ENCODE measurements at regions not wholly inside any gene's neighbourhood (a gene's known extent, or its start where the extent isn't known, plus 50 kb on each side); places are given as distances from the start of the nearest gene placed in this dataset.
"Not testable (repeated sequence)": the region's sequence is repeated elsewhere in the genome, so short reads cannot be mapped to it uniquely, and the experiment has no call there.

GRCh38 chr5:142222225-142222865 lies 102.5 kb downstream of the SPRY4 start:
- no peak for DNase-seq (ENCODE audit: low read depth in 3 of 3)

DNA sequence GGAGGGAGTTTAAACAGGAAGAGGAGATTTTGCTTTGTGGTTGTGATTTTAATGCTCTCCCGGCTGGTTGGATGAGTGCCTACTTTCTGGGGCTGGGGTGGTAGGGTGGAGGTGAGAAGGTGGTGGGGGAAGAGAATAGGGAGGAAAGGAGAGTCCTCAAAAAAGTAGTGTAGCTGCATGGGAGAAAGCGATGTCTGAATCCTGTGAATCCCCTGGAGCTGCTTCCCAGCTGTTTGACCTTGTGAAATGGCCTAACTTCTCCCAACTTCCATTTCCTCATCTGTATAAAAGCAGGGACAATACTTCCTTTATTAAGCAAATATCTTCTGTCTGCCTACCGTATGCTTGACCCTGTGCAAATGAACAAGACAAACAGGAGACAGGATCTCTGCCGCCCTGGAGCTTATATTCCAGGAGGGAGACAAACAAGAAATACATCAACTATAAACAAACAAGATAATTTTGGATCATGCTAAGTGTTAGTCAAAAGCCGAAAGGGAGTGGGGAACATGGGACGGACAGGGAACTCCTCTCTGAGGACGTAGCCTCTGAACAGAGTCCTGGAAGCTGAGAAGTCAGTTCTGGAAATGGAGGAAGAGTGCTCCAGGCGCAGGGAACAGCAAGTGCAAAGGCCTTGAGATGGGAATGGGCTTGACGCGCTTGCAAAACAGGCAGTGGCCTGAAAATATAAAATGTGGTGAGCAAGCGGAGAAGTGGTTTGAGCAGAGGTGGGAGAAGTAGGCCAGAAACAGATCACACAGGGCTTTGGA lies 103.5 kb downstream of the SPRY4 start:
- no peak for DNase-seq (ENCODE audit: low read depth in 3 of 3)

DNA sequence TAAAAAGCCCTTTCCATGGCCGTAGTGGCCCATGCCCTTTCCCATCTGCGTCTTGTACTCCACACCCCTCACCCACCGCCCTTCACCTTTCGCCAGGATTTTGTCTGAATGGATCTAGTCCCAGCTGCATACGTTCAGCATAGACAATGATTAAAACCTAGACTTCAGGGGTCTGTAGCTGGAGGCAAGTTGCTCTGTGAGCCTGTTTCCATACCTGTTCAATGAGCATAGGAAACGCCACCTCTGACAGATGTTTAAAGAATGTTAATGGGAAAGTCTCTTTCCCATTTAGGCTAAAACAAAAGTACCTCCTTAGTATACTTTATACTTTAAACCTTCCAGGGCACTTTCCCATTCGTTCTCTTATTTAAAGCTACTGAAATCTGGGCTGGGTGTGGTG lies 105.7 kb downstream of the SPRY4 start:
- no peak for DNase-seq (ENCODE audit: low read depth in 3 of 3)

- no peak for DNase-seq (ENCODE audit: low read depth in 3 of 3)
Measured at GRCh38 chr5:142216931-142217330, 107.9 kb downstream of the SPRY4 start.

DNA sequence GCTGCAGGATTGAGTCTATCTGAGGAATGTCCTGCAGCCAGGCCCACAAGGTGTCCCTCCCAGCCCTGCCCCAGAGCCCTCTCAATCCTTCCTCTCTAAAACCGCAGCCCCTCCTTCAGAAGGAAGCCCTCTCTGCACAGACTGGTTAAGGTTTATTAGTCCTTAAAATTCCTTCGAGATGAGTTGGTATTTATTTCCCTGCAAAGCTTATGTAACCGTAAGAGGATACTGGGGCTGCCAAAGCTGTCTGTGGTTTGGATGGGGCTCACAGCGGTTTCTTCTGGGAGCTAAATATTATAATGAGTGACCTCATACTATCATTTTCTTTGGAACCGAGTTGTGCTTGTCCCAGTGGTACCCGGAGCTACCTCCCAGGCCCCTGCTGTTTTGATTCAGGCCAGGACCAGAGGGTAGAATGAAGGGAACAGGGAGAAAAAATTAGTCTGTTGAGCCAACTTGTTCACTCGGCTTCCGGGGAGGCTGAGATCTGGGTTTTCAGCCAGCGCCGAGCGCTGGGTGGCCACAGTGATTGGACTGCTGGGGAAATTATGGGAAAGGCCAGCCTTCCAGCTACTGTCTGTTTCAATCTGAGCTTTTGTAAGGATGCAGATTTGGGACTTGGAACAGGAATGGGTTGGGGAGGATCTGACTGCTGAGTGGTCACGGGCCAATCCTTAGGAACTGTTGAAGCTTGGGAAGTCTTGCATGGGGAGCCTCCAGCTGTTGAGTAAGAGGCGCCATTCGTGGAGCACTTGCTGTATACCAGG lies 107.5 kb downstream of the NDFIP1 start:
- no peak for DNase-seq (ENCODE audit: low read depth in 3 of 3)

DNA sequence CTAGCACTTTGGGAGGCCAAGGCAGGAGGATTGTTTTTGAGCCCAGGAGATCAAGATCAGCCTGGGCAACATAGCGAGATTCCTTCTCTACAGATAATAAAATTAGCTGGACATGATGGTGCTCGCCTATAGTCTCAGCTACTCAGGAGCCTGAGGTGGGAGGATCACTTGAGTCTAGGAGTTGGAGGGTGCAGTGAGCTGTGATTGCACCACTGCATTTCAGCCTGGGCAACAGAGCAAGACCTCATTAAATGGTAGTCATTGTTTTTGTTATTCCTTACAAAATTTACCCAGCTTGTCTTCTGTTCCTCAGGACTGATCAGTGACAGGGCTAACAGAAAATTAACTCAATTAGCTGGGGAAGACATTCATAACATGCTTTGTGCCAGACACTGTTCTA lies 104.5 kb downstream of the NDFIP1 start:
- DNase-seq (ENCODE audit: low read depth in 3 of 3) = no peak

DNA sequence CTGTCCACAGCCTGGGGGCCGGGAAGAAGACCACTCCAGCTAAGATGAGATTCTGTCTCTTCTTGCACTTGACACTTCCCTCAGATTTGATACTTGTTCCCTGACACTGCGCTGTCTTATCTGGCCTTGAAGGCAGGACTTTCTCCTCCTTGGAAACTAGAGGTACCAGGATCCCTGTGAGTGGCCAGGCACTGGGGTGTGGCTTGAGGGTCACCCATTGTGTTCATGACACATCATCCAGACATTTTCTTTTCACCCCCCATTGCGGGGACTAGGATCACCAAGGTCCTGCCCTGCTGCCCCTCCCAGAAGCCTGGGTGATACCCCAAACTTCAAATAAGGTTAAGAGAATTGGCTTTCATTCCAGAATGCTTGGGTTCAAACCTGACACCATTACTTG lies 103.3 kb downstream of the NDFIP1 start:
- DNase-seq (ENCODE audit: low read depth in 3 of 3) = no peak

GRCh38 chr5:142210864-142211412 lies 102.4 kb downstream of the NDFIP1 start:
- no peak for DNase-seq (ENCODE audit: low read depth in 3 of 3)

- no peak for DNase-seq (ENCODE audit: low read depth in 3 of 3)
Measured at GRCh38 chr5:142210011-142210410, 101.4 kb downstream of the NDFIP1 start.

GRCh38 chr5:142208777-142209312 lies 100.3 kb downstream of the NDFIP1 start:
- DNase-seq (ENCODE audit: low read depth in 3 of 3) = no peak

DNA sequence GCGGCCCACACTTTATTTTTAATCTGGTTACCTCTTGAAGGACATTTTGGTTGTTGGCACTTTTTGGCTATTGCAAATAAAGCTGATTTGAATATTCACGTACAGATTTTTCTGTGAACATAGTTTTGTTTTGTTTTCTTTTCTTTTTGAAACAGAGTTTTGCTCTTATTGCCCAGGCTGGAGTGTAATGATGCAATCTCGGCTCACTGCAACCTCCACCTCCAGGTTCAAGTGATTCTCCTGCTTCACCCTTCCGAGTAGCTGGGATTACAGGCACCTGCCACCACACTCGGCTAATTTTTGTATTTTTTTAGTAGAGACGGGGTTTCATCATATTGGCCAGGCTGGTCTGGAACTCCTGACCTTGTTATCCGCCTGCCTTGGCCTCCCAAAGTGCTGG lies 99.7 kb downstream of the NDFIP1 start:
- not testable (repeated sequence) for DNase-seq (ENCODE audit: low read depth in 3 of 3)

DNA sequence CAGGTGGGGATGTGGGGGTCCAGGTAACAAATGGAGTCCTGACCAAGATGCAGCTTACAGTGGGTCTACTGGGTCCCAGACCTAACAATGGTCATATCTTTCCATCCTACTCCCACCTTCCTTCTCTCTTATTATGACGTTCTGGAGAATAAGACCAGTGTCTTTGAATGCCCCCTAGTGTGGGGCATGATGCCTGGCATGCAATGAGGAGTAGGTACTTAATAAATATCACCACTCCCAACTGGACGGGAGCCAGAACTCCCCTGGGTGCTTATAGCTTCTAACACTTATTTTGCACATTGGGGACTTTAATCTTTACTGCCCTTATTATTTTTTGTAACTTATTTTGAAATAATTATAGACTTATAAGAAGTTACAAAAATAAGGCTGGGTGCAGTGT lies 98.2 kb downstream of the NDFIP1 start:
- no peak for DNase-seq (ENCODE audit: low read depth in 3 of 3)

DNA sequence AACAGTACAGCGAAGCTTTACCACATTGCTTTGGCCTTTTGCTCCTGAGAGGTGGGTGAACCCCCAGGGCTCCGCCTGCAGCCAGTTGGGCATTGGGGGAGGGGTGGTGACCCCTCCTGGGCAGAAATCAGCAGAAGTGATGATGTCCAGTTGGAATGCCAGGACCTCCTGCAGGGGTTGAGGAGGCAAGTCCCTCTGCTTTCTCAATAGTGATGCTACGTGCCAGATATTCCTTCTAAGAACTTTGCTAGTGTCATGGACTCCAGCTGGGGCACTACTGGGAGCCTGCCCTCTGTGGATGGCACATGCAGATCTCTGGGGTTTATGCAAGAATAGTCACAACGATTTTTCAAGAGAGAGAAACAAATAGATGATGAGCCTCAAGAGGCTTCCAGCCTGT lies 95.6 kb downstream of the NDFIP1 start:
- DNase-seq (ENCODE audit: low read depth in 3 of 3) = no peak

Measured in stimulated activated CD4-positive, alpha-beta T cell treated with anti-CD3 and anti-CD28 coated beads, TNF-alpha, amount 100 ng/mL, for 4 hours (primary cell).